Pancreas (tissue), 10 donors: ENCODE measurements at regions not wholly inside any gene's neighbourhood (a gene's known extent, or its start where the extent isn't known, plus 50 kb on each side); places are given as distances from the start of the nearest gene placed in this dataset.
"Not testable (repeated sequence)": the region's sequence is repeated elsewhere in the genome, so short reads cannot be mapped to it uniquely, and the experiment has no call there.

Experiments used
- ATAC-seq, 4 donors: fragments of 200-7000 bp; cut with Tn5 transposase; one replicate each; pipeline versions ENCODE4 v1.8.0 to v1.9.1; 2020; ENCODE audit warnings: mild to moderate bottlenecking in 4 of 4, moderate library complexity in 4 of 4
- DNase-seq, 6 donors: peaks; one replicate each; pipeline ENCODE4 v3.0.0-alpha.2; 2020
- FAIRE-seq: peaks from 2 replicates; lab custom pipeline; 2012; peaks lifted over from hg19 to GRCh38; lab: Jason Lieb, UNC
- H3K27ac ChIP-seq, 4 donors: fragments of 200-600 bp; sonication (generic); 1 replicate in 3 of 4; 2 replicates in 1 of 4; pipeline versions ENCODE4 v1.5.0 to v1.8.0; 2020
- H3K27me3 ChIP-seq, 4 donors: fragments of 200-600 bp; one replicate each; pipeline ENCODE4 v1.8.0; 2021
- H3K36me3 ChIP-seq, 3 donors: fragments of 200-600 bp; sonication (generic) in 1 of 3; one replicate each; pipeline versions ENCODE4 v1.5.0 to v1.8.0; 2020 to 2021
- H3K4me1 ChIP-seq, 3 donors: fragments of 200-600 bp; one replicate each; pipeline ENCODE4 v1.8.0; 2021
- H3K4me3 ChIP-seq, 4 donors: fragments of 200-600 bp; sonication (generic) in 2 of 4; one replicate each; pipeline versions ENCODE4 v1.5.0 to v1.8.0; 2020 to 2021
- H3K9me3 ChIP-seq, 4 donors: fragments of 200-600 bp; one replicate each; pipeline ENCODE4 v1.8.0; 2021
- WGBS, 2 donors: extraction: QIAGEN DNeasy Blood & Tissue Kit; methylation state at CpG; one replicate each; pipeline ENCODE4 v1.1.7; 2013; 5-methylcytosine and 5-hydroxymethylcytosine counted together
- intact Hi-C, 3 donors: fragments of 100-400 bp; cut with DNase I; formaldehyde crosslinking; loops; one replicate each; pipeline versions ENCODE4 v1.11.1 to v1.14.2; 2022
- TF ChIP-seq, protein P1 (sequence below), 4 donors: fragments of 200-600 bp; sonication (generic) in 3 of 4; IDR thresholded peaks; one replicate each; pipeline versions ENCODE4 v1.5.0 to v1.8.0; 2021; ENCODE audit warnings: antibody characterized with exemption in 4 of 4
- donor health status: healthy with polysubstance abuse.
- donor health status: DM: no; HTN: no; CAD: no; lungs with moderate emphysema.
- donor health status: DM: no; HTN: no; CAD: no.
- donor health status: control.
- donor health status: control.
- donor health status: Bipolar disorder and iron deficiency.
- donor health status: DM: yes; HTN: yes; CAD: no.
- donor health status: DM: no; HTN: no; CAD: no.
- donor health status: DM: no; HTN: no; CAD: no.
- donor health status: DM: yes; HTN: yes; CAD: no.

- Histone ChIP-seq H3K27ac (no peak overlapping the region), H3K27me3 (no peaks in the 10 kb centered on the region), H3K9me3 (no peaks in the 10 kb centered on the region), H3K4me1 (no peaks in the 10 kb centered on the region), H3K36me3 (no peaks in the 10 kb centered on the region), H3K4me3 (no peak overlapping the region)
- FAIRE-seq = no peak
- DNase-seq = no peak
- no peak for ATAC-seq
- whole genome bisulfite sequencing, 2 donors = 70 to 84% methylated on average over 2 of the region's 2 CpGs
- intact Hi-C loops = no loop called here
- TF ChIP-seq, protein P1, sequence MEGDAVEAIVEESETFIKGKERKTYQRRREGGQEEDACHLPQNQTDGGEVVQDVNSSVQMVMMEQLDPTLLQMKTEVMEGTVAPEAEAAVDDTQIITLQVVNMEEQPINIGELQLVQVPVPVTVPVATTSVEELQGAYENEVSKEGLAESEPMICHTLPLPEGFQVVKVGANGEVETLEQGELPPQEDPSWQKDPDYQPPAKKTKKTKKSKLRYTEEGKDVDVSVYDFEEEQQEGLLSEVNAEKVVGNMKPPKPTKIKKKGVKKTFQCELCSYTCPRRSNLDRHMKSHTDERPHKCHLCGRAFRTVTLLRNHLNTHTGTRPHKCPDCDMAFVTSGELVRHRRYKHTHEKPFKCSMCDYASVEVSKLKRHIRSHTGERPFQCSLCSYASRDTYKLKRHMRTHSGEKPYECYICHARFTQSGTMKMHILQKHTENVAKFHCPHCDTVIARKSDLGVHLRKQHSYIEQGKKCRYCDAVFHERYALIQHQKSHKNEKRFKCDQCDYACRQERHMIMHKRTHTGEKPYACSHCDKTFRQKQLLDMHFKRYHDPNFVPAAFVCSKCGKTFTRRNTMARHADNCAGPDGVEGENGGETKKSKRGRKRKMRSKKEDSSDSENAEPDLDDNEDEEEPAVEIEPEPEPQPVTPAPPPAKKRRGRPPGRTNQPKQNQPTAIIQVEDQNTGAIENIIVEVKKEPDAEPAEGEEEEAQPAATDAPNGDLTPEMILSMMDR (IDR thresholded peaks at IDR 0.05) = no peak
Observed at GRCh38 chr3:76525726-76526125, 514.2 kb upstream of the ROBO2 start.

DNA sequence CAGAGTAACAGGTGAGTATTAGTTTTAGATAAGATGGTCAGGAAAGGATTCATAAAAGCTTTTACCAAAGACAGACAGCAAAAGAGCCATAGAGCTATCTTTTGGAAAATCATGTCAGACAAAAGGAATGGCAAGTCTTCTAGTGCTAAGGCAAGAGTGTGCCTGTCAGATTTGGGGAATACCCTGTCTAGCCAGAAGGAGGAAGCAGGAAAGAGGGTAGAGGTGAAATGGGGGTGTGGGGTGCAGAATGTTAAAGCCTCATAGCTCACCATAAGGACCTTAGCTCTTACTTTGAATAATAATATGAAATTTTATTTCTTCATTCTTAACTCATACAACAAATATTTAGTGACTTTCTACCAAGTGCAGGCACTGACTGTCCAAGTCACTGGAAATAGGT lies 512.1 kb upstream of the ROBO2 start:
- ATAC-seq = no peak
- Histone ChIP-seq H3K27me3 (no peaks in the 10 kb centered on the region), H3K9me3 (no peaks in the 10 kb centered on the region), H3K4me3 (no peak overlapping the region), H3K27ac (no peak overlapping the region), H3K36me3 (no peaks in the 10 kb centered on the region), H3K4me1 (no peaks in the 10 kb centered on the region)
- intact Hi-C loops = no loop called here
- no peak for DNase-seq
- FAIRE-seq = no peak
- TF ChIP-seq, protein P1 (IDR thresholded peaks at IDR 0.05) = no peak

- DNase-seq (no peak), FAIRE-seq (no peak), ATAC-seq (no peak)
- TF ChIP-seq, protein P1 (IDR thresholded peaks at IDR 0.05) = no peak
- Histone ChIP-seq H3K9me3 (no peaks in the 10 kb centered on the region), H3K4me1 (no peaks in the 10 kb centered on the region), H3K27me3 (no peaks in the 10 kb centered on the region), H3K4me3 (no peak overlapping the region), H3K36me3 (no peaks in the 10 kb centered on the region), H3K27ac (no peak overlapping the region)
- 28 to 35% methylated on average over 2 of the region's 2 CpGs for WGBS, 2 donors
- intact Hi-C loops = no loop called here
Observed at GRCh38 chr3:76532158-76532822, 507.6 kb upstream of the ROBO2 start.

DNA sequence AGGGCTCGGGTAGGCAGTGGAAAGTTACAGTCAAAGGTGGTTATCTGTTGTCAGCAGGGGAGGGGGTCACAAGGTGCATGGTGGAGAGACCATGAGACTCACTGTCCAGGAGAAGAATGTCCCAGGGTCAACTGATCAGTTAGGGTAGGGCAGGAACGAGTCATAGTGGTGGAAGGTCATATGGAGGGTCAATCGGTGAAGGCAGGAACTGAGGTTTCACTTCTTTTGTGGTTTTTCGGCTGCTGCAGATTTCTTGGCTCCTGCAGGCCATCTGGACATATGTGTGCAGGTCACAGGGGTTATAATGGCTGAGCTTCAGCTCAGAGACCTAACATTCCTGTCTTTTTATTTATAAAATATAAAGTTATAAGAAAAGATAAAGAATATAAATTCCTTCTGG lies 506.2 kb upstream of the ROBO2 start:
- H3K36me3 ChIP-seq, H3K4me3 ChIP-seq, H3K27me3 ChIP-seq, intact Hi-C loops, ATAC-seq, H3K9me3 ChIP-seq, H3K4me1 ChIP-seq, H3K27ac ChIP-seq, FAIRE-seq, DNase-seq: not testable (repeated sequence)
- WGBS, 2 donors = 49 to 62% methylated on average over 4 of the region's 4 CpGs

DNA sequence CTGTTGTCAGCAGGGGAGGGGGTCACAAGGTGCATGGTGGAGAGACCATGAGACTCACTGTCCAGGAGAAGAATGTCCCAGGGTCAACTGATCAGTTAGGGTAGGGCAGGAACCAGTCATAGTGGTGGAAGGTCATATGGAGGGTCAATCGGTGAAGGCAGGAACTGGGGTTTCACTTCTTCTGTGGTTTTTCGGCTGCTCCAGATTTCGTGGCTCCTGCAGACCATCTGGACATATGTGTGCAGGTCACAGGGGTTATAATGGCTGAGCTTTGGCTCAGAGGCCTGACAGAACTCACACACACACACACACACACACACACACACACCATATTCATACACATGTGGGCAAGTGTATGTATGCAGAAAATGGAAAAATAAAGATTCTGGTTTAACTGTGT lies 502.0 kb upstream of the ROBO2 start:
- H3K27me3 ChIP-seq, ATAC-seq, H3K27ac ChIP-seq, H3K36me3 ChIP-seq, H3K4me3 ChIP-seq, intact Hi-C loops, H3K9me3 ChIP-seq, H3K4me1 ChIP-seq, FAIRE-seq, DNase-seq: not testable (repeated sequence)
- 70 to 74% methylated on average over 3 of the region's 3 CpGs for WGBS, 2 donors

DNA sequence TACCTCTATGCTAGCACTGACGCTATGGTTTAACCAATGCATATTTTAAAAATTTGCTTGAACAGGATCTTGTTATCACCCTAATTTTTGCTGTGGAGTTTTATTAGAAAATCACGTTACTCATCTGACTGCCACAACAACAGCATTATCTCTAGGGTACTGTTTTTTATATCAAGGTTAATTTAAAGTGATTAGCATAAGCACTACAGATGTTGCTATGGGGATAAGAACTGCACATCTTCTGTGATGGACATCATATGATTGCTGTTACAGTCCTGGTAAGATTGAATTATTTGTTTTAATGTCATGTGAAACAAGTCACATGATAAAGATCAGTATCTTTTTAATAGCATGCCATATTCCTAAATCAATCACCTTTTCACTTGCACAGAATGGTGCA lies 492.2 kb upstream of the ROBO2 start:
- Histone ChIP-seq H3K27ac (no peak overlapping the region), H3K36me3 (no peaks in the 10 kb centered on the region), H3K9me3 (no peaks in the 10 kb centered on the region), H3K4me3 (no peak overlapping the region), H3K4me1 (no peaks in the 10 kb centered on the region), H3K27me3 (no peaks in the 10 kb centered on the region)
- no peak for DNase-seq
- FAIRE-seq = no peak
- TF ChIP-seq, protein P1 (IDR thresholded peaks at IDR 0.05) = no peak
- 59 to 60% methylated on average over 2 of the region's 2 CpGs for WGBS, 2 donors
- no peak for ATAC-seq
- intact Hi-C loops = no loop called here
